Epidermal melanocyte (primary cell): ENCODE measurements at regions not wholly inside any gene's neighbourhood (a gene's known extent, or its start where the extent isn't known, plus 50 kb on each side); places are given as distances from the start of the nearest gene placed in this dataset.

Source experiments
- DNase-seq: peaks from one replicate; pipeline ENCODE4 v3.0.0; 2011; ENCODE audit warnings: low spot score; ENCODE audit not compliant: insufficient read length

DNA sequence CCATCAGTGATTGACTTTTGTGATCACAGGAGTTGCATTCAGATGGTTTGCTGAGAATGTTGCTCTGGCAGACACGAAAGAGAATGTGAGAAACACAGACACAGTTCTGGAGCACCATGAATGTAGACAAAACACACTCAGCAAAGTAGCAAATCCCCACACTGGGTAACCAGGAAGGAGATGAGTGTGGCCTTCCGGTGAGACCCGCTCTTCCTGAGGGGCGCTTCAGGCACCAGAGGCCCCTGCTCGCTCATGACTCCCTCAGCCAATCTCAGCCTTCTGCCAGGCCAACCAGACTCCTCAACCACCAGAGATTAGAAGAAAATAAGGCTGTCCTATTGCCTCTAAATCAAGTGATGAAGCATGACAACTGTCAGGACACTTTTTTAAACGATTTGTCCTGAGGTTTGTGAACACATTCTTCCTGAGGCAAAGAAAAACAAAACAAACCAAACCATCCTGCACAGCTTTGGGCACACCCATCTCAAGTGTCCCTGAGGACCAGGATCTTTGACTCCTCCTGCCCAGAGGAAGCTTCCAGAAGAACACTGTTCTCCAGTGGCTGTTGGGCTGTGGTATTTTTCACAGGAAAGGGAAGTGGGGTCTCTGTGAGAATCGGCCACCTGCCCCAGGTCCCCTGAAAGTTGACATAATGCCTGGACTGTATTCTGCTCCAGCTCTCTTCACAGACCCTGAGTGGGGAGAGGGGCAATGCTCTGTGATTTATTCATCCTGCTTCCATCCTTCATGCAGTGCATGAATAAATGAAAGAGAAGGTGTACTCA, 152.8 kb downstream of the BCL11A start:
- no peak for DNase-seq

- no peak for DNase-seq
These were observed 159.0 kb downstream of the BCL11A start for GRCh38 chr2:60394463-60394862.

DNA sequence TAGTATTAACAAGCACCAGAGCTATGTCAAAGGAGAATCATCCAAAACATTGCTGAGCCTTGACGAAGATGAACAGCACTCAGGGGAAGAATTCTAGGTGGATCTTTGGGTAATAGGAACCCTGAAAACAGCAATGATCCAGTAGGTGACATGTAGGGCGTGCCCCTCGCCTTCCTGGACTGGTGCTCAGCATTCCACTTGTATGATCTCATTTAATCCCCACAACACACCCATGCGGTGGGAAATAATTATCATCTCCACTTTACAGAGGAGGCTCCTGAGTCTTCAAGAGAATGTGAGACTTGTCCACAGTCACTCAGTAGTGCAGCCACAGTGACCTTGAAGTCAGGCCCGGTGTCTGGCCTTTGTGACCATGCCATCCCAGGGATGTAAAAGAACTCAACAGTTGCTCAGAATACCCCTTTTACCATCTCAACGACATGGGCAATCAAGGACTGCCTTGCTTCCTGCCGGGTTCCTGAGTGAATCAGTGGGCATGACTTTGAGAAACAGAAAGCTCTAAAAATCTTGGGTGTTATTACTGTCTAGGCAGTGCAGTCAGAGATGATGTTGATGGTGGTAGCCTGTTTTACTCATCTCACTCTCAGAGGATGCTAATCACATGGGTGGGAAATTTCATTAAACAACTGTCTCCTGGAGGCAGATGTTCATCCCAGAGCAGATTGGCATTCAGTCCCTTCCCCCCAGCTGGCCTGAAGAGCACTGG, 161.6 kb downstream of the BCL11A start:
- DNase-seq, result no peak

- DNase-seq, result no peak
These were observed 162.2 kb downstream of the BCL11A start for GRCh38 chr2:60391230-60391629.

DNA sequence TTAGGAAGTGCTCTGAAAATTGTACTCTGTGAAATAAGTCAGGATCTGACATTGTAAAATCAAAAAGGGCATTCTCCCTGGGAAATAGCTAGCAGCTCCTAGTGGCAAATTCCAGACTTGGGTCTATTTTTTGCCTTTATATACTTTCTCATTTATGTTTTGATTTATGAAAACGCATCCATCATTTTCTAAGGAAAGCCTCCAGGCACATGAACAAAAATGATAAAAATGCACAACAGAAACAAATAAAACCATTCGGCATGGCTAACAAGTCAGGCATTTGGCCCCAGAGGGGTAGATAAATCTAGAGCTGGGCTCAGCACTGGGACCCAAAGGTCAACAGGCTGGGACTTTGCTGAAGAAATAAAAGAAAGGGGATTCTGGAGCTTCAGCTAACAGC, 167.0 kb downstream of the BCL11A start:
- DNase-seq, result no peak

GRCh38 chr2:60385648-60386047, 167.8 kb downstream of the BCL11A start:
- no peak for DNase-seq

DNA sequence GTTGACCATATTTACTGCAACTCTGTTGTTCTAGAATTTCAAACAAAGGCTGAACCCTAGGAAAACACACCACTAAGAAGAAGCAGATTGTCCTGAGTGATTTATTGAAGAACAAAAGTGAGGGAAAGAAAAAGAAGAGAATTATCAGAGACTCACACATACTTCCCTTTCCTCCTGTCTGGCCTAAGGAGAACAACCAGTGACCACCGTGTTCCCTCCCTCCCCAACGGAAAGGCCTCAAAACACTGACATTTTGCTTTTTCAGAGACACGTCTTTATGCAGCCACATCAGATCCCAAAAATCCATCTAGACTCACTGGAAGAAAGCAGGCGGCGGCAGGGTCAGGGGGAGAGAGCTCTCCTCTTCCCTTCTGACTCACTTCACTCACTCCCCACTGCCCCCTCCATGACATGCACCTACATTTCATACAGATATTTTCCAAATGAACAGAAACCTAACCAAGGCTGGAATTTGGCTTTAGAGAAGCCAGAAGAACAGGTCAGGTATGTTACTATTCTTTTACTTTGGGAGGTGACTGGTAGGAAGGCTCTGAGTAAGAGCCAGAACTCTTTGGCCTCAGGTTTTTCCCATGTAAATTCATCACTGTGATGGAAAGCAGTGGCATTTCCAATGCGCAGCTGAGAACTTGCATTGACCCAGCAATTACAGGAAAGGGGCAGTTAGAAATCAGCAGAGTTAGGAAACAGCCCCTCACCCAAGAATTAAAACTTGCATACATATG, 169.9 kb downstream of the BCL11A start:
- no peak for DNase-seq

- no peak for DNase-seq
These were observed 173.0 kb downstream of the BCL11A start for GRCh38 chr2:60380411-60380810.

DNA sequence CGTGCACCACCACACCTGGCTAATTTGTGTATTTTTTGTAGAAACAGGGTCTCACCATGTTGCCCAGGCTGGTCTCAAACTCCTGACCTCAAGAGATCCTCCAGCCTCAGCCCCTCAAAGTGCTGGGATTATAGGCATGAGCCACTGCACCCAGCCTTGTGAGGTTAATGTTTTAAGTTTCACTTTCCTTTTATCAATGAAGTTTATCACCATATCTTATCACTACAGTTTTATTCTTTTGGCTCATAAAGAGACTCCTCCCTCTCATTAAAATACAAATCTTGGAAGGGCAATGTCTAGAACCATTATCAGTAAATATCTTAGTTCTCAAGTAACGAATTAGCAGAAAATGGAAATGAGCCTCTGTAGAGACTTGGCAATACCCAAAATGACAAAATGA, 173.8 kb downstream of the BCL11A start:
- no peak for DNase-seq

GRCh38 chr2:60379216-60379615, 174.2 kb downstream of the BCL11A start:
- DNase-seq, result no peak

- no peak for DNase-seq
These were observed 175.6 kb downstream of the BCL11A start for GRCh38 chr2:60377825-60378224.

DNA sequence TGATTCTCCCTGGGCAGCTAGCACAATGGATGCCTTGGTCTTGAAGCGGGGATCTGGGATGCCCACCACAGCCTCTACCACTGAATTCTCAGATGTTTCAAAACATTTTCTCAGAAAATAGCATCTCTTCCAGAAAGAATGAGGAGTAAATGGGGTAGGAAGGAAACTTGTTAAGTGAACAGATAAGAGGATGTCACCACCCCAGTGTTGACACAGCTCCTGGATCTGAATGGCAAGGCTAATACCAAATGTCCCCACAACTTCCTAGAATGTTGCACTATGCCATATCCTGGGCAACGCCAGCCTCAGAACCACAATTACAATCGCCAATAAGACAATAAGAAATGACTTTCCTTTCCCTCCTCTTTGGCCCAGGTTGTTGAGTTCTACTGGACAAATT, 177.2 kb downstream of the BCL11A start:
- DNase-seq, result no peak

- no peak for DNase-seq
These were observed 181.8 kb downstream of the BCL11A start for GRCh38 chr2:60371681-60372080.

- DNase-seq, result no peak
These were observed 182.2 kb downstream of the BCL11A start for GRCh38 chr2:60371219-60371618.

- no peak for DNase-seq
These were observed 182.6 kb downstream of the BCL11A start for GRCh38 chr2:60370814-60371213.

DNA sequence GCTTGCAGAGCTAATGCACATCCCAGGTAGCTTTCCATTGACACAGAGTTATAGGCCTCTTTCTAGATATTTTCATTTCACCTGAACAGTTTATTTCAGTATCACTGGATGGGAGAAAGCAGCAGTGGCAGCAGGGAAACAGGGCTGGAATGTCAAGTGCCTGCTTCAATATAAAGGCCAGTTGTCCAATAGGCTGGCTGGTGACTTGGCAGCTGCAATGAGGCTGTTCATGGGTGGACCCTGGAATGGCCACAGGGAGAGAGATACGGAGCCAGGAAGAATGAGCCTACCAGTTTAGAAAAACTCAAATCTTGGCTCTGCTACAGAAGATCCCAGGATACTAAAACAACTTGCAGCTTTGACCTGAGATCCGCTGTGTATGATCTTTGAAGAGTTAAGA, 185.0 kb downstream of the BCL11A start:
- DNase-seq, result no peak

- DNase-seq, result no peak
These were observed 187.2 kb downstream of the BCL11A start for GRCh38 chr2:60366135-60366712.

DNA sequence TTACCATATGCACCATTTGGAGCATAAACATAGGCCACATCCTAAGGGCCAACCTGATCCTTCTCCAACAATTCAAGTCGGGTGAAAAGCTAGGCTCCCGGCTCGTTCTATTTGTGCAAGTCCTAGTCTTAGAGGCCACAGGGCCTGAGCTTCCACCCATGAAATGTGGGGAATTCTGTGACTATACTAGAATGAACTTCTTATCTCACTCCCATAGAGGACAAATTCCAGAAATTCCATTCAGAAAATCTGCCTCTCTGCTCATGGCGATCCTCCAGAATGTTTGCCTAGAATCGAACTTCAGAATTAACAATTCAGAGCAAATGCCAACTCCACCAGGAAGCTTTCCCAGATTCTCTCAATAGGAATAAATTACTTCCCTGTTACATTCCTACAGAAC, 187.9 kb downstream of the BCL11A start:
- DNase-seq, result no peak

- no peak for DNase-seq
These were observed 189.0 kb downstream of the BCL11A start for GRCh38 chr2:60364491-60364890.

DNA sequence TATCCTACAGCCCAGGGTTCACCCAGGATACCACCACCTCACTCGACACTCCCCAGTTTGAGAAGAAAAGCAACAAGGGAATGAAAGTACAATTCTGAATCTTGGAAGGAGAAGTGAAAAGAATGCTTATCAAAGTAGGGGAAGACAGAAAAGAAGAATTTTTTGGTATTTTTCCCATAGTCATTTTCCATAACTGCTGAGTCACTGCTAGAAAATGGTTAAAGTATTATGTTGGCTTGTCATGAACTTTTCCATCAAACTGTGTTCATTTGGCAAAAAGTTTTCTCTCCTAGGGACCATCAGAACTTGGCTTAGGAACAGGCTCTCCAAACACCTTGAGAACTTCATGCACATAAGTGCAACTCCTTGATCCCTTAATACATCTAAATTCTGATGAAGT, 192.0 kb downstream of the BCL11A start:
- DNase-seq, result no peak

GRCh38 chr2:60359569-60359968, 193.9 kb downstream of the BCL11A start:
- no peak for DNase-seq

DNA sequence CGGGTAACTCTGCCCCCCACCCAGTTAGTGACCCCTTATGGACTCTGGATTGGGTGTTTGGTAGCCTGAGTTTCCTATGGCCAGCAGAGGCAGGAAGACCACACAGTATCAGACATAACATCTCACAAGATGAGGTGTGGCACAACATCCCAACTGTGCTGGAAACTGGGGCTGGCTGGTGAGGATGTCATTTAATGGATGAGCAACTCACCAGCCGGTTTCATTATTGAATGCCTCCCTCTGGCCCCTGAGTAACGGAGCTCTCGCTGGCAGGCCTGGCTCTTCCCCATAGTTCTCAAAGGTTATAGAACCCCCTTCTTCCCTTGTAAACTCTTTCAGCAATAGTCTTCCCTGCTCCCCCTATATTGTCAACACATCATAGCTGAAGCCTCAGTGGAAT, 195.0 kb downstream of the BCL11A start:
- no peak for DNase-seq
